Adrenal gland (tissue), 9 donors: ENCODE measurements at regions not wholly inside any gene's neighbourhood (a gene's known extent, or its start where the extent isn't known, plus 50 kb on each side); places are given as distances from the start of the nearest gene placed in this dataset.

Experiments
- DNase-seq, 7 donors: peaks; one replicate each; pipeline ENCODE4 v3.0.0-alpha.2; 2019 to 2020
- H3K27ac ChIP-seq, 5 donors: fragments of 200-600 bp; sonication (generic) in 4 of 5; 1 replicate in 3 of 5; 2 replicates in 2 of 5; pipeline versions ENCODE4 v1.5.1 to v1.8.0; 2016 to 2020; ENCODE audit warnings: mild to moderate bottlenecking in 1 of 5
- H3K27me3 ChIP-seq: fragments of 200-600 bp; 2 replicates; pipeline ENCODE4 v1.8.0; 2021
- H3K36me3 ChIP-seq, 2 donors: fragments of 200-600 bp; replicated peaks in 1 of 2; 1 replicate in 1 of 2; 2 replicates in 1 of 2; pipeline versions ENCODE4 v1.5.1 to v1.8.0; 2018 to 2022
- H3K4me1 ChIP-seq, 2 donors: fragments of 200-600 bp; replicated peaks in 1 of 2; 1 replicate in 1 of 2; 2 replicates in 1 of 2; pipeline versions ENCODE4 v1.5.1 to v1.8.0; 2018 to 2021
- H3K4me3 ChIP-seq, 4 donors: fragments of 200-600 bp; sonication (generic) in 3 of 4; one replicate each; pipeline ENCODE4 v1.5.1; 2016 to 2018
- H3K9me3 ChIP-seq, 3 donors: fragments of 200-600 bp; sonication (generic) in 1 of 3; replicated peaks in 1 of 3; 1 replicate in 2 of 3; 2 replicates in 1 of 3; pipeline versions ENCODE4 v1.5.1 to v1.8.0; 2016 to 2021
- POLR2A ChIP-seq, 2 donors: fragments of 450-650 bp; IDR thresholded peaks; one replicate each; pipeline ENCODE4 v1.6.1; 2017; ENCODE audit warnings: antibody characterized with exemption in 2 of 2, mild to moderate bottlenecking in 2 of 2, moderate library complexity in 1 of 2
- WGBS, 4 donors: extraction: QIAGEN DNeasy Blood & Tissue Kit in 2 of 4; methylation state at CpG; one replicate each; pipeline versions ENCODE4 v1.1.5 to v1.1.7; 2013 to 2017; 5-methylcytosine and 5-hydroxymethylcytosine counted together
- intact Hi-C, 2 donors: fragments of 100-400 bp; cut with DNase I; formaldehyde crosslinking; loops; one replicate each; pipeline versions ENCODE4 v1.14.1 to v1.15.0; 2022 to 2023
- TF ChIP-seq, protein P1 (sequence below), 6 experiments: fragments of 450-650 bp in 4 of 6; fragments of 200-600 bp in 2 of 6; sonication (generic) in 1 of 6; IDR thresholded peaks; 1 replicate in 5 of 6; 2 replicates in 1 of 6; pipeline versions ENCODE4 v1.5.1 to v1.8.0; 2016 to 2021; ENCODE audit warnings: antibody characterized with exemption in 6 of 6, mild to moderate bottlenecking in 2 of 6, moderate library complexity in 1 of 6
- donor health status: healthy with polysubstance abuse.
- donor health status: Bipolar disorder and iron deficiency.
- donor health status: DM: yes; HTN: yes; CAD: no.
- donor health status: DM: no; HTN: no; CAD: no.
- donor health status: DM: no; HTN: no; CAD: no.

DNA sequence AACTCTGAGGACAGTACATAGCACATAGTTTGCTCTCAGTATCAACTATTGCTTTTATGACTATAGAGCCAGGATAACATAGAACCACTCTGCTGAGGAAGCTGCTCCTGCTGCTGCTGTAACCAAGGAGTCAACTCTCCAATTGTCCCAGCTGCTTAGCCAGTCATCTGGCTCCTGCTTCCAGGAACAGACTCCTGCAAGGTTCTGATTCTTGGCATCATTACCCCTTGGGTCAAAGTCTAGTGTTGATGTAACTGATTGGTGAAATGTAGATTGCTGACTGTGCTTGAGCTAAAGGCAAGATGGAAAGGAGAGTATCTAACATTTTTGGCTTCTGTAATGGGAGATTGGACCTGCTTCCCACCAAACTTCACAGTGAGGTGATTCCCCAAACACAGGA, 261.9 kb upstream of the FSHR start:
- Histone ChIP-seq H3K27me3 (no peaks in the 10 kb centered on the region), H3K36me3 (no peaks in the 10 kb centered on the region), H3K4me3 (no peak overlapping the region), H3K27ac (no peak overlapping the region), H3K9me3 (no peaks in the 10 kb centered on the region), H3K4me1 (no peaks in the 10 kb centered on the region)
- intact Hi-C loops, result no loop called here
- DNase-seq, result no peak
- TF ChIP-seq POLR2A (IDR thresholded peaks at IDR 0.05), result no peak
- TF ChIP-seq, protein P1, sequence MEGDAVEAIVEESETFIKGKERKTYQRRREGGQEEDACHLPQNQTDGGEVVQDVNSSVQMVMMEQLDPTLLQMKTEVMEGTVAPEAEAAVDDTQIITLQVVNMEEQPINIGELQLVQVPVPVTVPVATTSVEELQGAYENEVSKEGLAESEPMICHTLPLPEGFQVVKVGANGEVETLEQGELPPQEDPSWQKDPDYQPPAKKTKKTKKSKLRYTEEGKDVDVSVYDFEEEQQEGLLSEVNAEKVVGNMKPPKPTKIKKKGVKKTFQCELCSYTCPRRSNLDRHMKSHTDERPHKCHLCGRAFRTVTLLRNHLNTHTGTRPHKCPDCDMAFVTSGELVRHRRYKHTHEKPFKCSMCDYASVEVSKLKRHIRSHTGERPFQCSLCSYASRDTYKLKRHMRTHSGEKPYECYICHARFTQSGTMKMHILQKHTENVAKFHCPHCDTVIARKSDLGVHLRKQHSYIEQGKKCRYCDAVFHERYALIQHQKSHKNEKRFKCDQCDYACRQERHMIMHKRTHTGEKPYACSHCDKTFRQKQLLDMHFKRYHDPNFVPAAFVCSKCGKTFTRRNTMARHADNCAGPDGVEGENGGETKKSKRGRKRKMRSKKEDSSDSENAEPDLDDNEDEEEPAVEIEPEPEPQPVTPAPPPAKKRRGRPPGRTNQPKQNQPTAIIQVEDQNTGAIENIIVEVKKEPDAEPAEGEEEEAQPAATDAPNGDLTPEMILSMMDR (IDR thresholded peaks at IDR 0.05), result no peak

DNA sequence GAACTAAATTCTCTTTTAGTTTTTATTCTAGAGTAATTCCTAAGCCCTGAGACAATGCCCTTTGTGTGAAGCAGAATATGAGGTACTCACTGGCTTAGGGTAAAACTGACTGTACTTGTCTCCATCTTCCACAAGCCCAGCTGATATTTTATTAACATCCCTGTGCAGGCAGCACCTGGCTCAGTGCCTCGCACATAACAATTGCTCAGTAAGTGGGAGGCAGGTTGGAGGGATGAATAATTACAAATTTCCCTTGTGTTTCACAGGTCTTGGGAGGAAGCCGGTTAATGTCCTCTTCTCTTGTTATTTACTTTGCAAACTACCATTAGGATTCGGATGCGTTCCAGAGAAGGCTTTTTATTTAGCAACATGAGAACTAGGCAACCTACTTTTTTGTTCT, 249.8 kb upstream of the FSHR start:
- H3K36me3 ChIP-seq, result no peaks in the 10 kb centered on the region
- no peak overlapping the region for H3K4me3 ChIP-seq
- H3K4me1 ChIP-seq, result no peaks in the 10 kb centered on the region
- intact Hi-C loops, result no loop called here
- H3K27ac ChIP-seq, result no peak overlapping the region
- no peaks in the 10 kb centered on the region for H3K9me3 ChIP-seq
- no peaks in the 10 kb centered on the region for H3K27me3 ChIP-seq
- no peak for DNase-seq
- TF ChIP-seq POLR2A (IDR thresholded peaks at IDR 0.05), result no peak
- TF ChIP-seq, protein P1 (IDR thresholded peaks at IDR 0.05), result no peak
- WGBS, 4 donors, result 49 to 56% (median 52%) methylated on average over 4 of the region's 4 CpGs

DNA sequence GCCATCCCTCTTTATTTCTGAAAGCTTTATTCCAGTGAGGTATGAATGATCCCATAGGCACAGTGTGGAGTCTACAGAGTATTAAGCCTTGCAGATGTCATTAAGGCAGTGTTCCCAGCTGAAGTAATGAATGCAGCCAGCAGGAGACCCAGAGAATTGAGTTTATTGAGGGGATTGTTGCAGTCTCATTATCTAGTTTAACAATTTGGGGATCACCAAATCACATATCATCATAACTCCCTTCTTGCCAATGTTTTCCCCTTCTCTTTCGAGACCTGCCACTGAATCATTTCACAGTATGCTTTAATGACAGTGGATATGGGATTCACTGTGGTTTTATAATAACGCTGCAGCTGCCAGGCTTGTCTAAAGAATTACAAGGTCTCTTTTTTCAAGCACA, 249.3 kb upstream of the FSHR start:
- intact Hi-C loops, result no loop called here
- Histone ChIP-seq H3K27me3 (no peaks in the 10 kb centered on the region), H3K9me3 (no peaks in the 10 kb centered on the region), H3K4me3 (no peak overlapping the region), H3K27ac (no peak overlapping the region), H3K36me3 (no peaks in the 10 kb centered on the region), H3K4me1 (no peaks in the 10 kb centered on the region)
- no peak for TF ChIP-seq POLR2A (IDR thresholded peaks at IDR 0.05)
- TF ChIP-seq, protein P1 (IDR thresholded peaks at IDR 0.05), result no peak
- WGBS, 4 donors, result 58 to 73% (median 62%) methylated on average over 2 of the region's 2 CpGs
- DNase-seq, result no peak

DNA sequence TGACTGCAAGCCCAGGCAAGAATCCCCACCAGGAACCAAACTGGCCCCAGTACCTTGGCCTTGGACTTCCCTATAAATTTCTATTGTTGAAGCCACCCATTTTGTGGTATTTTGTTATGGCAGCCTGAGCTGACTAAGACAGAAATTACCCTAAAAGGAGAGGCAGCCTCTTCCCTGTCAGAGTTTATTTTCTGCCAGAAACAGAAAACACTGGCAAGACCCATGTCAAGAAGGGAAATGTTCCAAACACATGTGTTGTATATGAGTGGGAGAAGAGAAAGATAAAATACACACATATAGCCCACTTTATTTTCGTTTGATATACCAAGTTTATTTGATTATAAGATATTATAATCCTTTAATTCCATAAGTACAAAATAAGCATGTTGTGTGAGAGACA, 225.1 kb upstream of the FSHR start:
- intact Hi-C loops, result no loop called here
- TF ChIP-seq, protein P1 (IDR thresholded peaks at IDR 0.05), result no peak
- no peak for TF ChIP-seq POLR2A (IDR thresholded peaks at IDR 0.05)
- Histone ChIP-seq H3K4me1 (no peaks in the 10 kb centered on the region), H3K36me3 (no peaks in the 10 kb centered on the region), H3K27ac (no peak overlapping the region), H3K9me3 (no peaks in the 10 kb centered on the region), H3K4me3 (no peak overlapping the region), H3K27me3 (no peaks in the 10 kb centered on the region)
- no peak for DNase-seq
- 25 to 38% (median 32%) methylated on average over 1 of the region's 1 CpG for WGBS, 4 donors
